LNCaP clone FGC (cell line): ENCODE measurements at regions not wholly inside any gene's neighbourhood (a gene's known extent, or its start where the extent isn't known, plus 50 kb on each side); places are given as distances from the start of the nearest gene placed in this dataset.

Experiments used
- DNase-seq: peaks from one replicate; pipeline ENCODE4 v3.0.0-alpha.2; 2011; ENCODE audit warnings: low read depth
- H3K4me3 ChIP-seq: 2 replicates; pipeline ENCODE4 v1.5.1; 2011; ENCODE audit warnings: mild to moderate bottlenecking, low read depth, low read length, control low read depth
- TF ChIP-seq, protein P1 (sequence below): IDR thresholded peaks from 2 replicates; pipeline ENCODE4 v1.5.1; 2012; ENCODE audit warnings: mild to moderate bottlenecking; ENCODE audit not compliant: control insufficient read depth, insufficient read depth; ENCODE audit errors: extremely low read depth

DNA sequence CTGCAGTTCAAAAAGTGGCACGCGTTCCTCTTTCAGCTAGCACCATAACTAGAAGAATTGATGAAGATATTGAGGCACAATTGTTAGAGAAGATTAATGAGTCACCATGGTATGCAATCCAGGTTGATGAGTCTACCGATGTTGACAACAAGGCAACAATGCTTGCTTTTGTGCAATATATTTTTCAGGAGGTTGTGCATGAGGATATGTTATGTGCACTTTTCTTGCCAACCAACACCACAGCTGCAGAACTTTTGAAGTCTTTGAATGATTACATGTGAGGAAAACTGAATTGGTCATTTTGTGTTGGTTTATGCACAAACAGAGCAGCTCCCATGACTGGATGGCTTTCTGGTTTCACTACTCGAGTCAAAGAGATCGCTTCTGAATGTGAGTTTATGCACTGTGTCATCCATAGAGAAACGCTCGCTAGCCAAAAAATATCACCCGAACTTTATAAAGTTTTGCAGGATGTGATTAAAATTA is 129.3 kb upstream of the SLC24A3 start:
- H3K4me3 ChIP-seq: no peak overlapping the region
- TF ChIP-seq, protein P1, sequence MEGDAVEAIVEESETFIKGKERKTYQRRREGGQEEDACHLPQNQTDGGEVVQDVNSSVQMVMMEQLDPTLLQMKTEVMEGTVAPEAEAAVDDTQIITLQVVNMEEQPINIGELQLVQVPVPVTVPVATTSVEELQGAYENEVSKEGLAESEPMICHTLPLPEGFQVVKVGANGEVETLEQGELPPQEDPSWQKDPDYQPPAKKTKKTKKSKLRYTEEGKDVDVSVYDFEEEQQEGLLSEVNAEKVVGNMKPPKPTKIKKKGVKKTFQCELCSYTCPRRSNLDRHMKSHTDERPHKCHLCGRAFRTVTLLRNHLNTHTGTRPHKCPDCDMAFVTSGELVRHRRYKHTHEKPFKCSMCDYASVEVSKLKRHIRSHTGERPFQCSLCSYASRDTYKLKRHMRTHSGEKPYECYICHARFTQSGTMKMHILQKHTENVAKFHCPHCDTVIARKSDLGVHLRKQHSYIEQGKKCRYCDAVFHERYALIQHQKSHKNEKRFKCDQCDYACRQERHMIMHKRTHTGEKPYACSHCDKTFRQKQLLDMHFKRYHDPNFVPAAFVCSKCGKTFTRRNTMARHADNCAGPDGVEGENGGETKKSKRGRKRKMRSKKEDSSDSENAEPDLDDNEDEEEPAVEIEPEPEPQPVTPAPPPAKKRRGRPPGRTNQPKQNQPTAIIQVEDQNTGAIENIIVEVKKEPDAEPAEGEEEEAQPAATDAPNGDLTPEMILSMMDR: no peak

DNA sequence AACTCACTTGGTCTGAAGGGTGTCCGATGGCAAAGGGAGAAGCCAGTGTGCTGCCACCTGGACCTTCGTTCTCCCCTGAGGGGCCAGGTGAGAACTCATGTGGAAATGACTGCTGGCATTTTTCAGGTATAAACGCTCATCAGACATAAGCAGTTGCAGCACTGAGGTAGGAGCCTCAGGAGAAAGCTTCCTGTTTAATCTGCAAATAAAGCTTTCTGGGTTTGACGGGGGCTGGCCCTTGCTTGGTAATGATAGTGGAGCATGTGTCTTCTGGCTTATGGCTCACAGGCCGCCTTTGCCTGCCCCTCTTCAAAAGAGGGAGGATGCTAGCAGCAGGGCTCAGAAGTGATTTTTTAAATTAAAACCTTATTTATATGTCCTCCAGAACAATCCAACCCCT is 122.1 kb upstream of the SLC24A3 start:
- DNase-seq: no peak
- TF ChIP-seq, protein P1: no peak
- H3K4me3 ChIP-seq: no peak overlapping the region

More for the DNA sequence above, 129.3 kb upstream of the SLC24A3 start:
- DNase-seq: no peak

DNA sequence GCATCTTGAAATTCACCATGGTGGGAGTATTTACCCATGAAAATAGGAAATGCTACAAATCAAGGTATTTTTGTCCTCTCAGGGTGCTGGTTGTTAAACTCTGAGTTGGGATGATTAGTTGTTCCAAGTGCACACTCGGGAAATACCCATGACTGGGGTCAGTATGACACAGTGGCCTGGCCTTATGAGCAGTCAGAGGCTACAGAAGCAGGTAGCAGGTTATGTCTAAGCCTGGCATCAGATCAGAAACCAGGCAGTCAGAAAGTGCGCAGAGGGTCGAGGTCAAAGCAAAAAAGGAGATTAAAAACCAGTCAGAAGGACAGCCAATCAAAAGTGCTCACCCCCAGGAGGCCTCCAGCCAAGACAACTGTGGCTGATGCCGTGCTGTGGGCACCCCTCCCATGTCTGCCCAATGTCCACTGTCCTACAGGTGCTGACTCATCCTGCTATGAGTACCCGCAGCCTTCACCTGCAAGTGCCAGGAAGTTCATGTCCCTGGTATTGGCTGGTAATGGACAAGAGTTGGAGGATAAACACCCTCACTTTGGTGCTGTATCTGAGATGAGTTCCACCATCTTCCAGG is 117.4 kb upstream of the SLC24A3 start:
- TF ChIP-seq, protein P1: no peak
- no peak overlapping the region for H3K4me3 ChIP-seq
- no peak for DNase-seq

DNA sequence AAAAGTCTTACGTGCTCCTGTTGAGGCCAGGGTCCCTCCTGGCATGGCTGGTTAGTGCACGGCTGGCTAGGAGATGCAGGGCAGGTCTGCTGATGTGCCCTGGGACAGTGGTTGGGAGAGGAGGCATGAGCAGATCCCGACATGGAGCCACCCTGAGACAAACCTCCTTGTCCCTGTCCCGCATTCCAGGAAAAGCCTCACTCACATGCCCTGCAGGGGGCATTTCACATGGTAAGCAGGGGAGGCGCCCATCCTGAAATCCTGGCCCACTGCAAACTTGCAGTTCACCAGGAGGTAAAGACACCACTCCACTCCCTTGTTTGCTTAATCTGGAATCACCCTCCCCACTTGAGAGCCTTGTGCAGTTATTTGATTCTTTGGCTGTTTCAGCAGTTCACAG is 116.7 kb upstream of the SLC24A3 start:
- no peak for DNase-seq
- TF ChIP-seq, protein P1: no peak
- H3K4me3 ChIP-seq: no peak overlapping the region

DNA sequence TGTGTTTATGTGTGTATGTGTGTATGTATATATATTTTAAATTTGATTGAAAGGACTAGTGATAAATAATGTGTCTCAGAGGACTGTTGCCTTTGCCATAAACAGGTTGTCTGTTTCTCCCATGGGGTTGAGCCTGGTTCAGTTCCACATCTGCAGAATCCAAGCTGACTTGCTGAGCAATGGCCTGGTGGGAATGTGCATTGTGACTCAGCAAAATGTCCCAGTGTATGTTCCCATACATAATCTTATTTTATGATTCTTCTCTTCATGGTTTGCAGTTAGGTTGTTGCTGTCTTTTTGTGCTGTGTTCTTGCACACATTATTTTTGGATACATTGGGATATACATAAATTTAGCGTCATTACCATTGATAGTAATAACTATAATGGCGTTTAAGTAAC is 115.6 kb upstream of the SLC24A3 start:
- TF ChIP-seq, protein P1: no peak
- H3K4me3 ChIP-seq: no peak overlapping the region
- no peak for DNase-seq

DNA sequence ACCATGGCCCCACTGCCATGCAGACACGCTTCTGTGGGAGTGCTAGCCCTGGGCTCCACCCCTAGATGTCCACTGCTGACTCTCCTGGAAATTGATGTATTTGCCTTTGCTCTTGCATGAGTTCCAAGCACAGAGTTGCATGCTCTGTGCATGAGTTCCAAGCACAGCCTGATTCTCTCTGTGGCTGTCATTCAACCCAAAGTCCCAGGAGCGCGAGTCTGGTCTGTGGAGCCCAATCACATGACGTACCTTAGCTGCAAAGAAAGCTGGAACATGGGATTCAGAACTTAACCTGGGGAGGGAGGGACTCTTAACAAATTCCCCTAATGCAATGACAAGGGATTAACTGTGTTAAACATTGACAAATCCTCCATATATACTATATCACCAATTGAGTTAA is 114.3 kb upstream of the SLC24A3 start:
- TF ChIP-seq, protein P1: no peak
- no peak overlapping the region for H3K4me3 ChIP-seq
- no peak for DNase-seq
